SK-N-MC (cell line): ENCODE measurements at regions not wholly inside any gene's neighbourhood (a gene's known extent, or its start where the extent isn't known, plus 50 kb on each side); places are given as distances from the start of the nearest gene placed in this dataset.

Experiments used
- EZH2 ChIP-seq: fragments of 200-600 bp; sonication (generic); IDR thresholded peaks from one replicate; pipeline ENCODE4 v1.6.1; 2017; ENCODE audit warnings: antibody characterized with exemption
- FOXP2 ChIP-seq: optimal IDR thresholded peaks from 2 replicates; pipeline ENCODE3; 2011; ENCODE audit warnings: mild to moderate bottlenecking, moderate library complexity; ENCODE audit not compliant: insufficient read depth; ENCODE audit errors: extremely low read length, control extremely low read depth
- POLR2AphosphoS5 ChIP-seq: IDR thresholded peaks from 2 replicates; pipeline ENCODE4 v1.6.1; 2012; ENCODE audit warnings: mild to moderate bottlenecking, low read depth, low read length, borderline replicate concordance

DNA sequence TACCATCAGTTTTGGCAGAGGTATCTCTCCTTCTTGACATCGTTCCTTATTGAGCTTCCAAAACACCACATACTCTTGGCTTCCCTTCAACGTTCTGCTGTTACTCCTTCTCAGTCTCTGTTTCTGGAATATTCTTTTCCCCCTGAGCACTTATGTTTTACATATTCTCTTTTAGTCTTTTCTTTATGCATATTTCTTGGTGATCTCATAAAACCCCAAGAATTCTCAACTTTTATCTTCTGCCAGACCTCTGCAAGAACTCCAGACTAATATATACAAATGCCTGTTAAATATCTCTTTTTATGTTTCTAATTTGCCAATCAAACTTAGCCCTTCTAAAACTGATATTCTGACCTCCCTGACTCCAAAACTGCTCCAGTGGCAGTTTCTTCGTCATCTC, 453.4 kb upstream of the CTNND2 start:
- TF ChIP-seq POLR2AphosphoS5 = no peak
- TF ChIP-seq EZH2 = no peak
- TF ChIP-seq FOXP2 = no peak
